CMK (cell line): ENCODE measurements at regions not wholly inside any gene's neighbourhood (a gene's known extent, or its start where the extent isn't known, plus 50 kb on each side); places are given as distances from the start of the nearest gene placed in this dataset.

Experiments used
- DNase-seq: peaks from one replicate; pipeline ENCODE4 v3.0.0-alpha.2; 2010; ENCODE audit warnings: low read depth

- no peak for DNase-seq
These were observed 125.2 kb upstream of the STEAP4 start for GRCh38 chr7:88431882-88432281.

- no peak for DNase-seq
These were observed 122.7 kb upstream of the STEAP4 start for GRCh38 chr7:88429382-88429781.

GRCh38 chr7:88402529-88402928 lies 95.8 kb upstream of the STEAP4 start:
- no peak for DNase-seq

GRCh38 chr7:88401009-88401623 lies 94.4 kb upstream of the STEAP4 start:
- no peak for DNase-seq

GRCh38 chr7:88399696-88400240 lies 93.1 kb upstream of the STEAP4 start:
- no peak for DNase-seq

GRCh38 chr7:88399036-88399435 lies 92.3 kb upstream of the STEAP4 start:
- no peak for DNase-seq

- DNase-seq, result no peak
These were observed 91.8 kb upstream of the STEAP4 start for GRCh38 chr7:88398459-88398858.

- DNase-seq, result no peak
These were observed 90.2 kb upstream of the STEAP4 start for GRCh38 chr7:88396948-88397322.

- no peak for DNase-seq
These were observed 89.7 kb upstream of the STEAP4 start for GRCh38 chr7:88396295-88396947.

GRCh38 chr7:88395715-88396114 lies 89.0 kb upstream of the STEAP4 start:
- DNase-seq, result no peak

- DNase-seq, result no peak
These were observed 84.6 kb upstream of the STEAP4 start for GRCh38 chr7:88391247-88391646.

- DNase-seq, result no peak
These were observed 80.7 kb upstream of the STEAP4 start for GRCh38 chr7:88387368-88387767.

- no peak for DNase-seq
These were observed 80.0 kb upstream of the STEAP4 start for GRCh38 chr7:88386665-88387156.

GRCh38 chr7:88377434-88377833 lies 70.7 kb upstream of the STEAP4 start:
- no peak for DNase-seq

GRCh38 chr7:88368686-88369085 lies 62.0 kb upstream of the STEAP4 start:
- no peak for DNase-seq

GRCh38 chr7:88366845-88367244 lies 60.2 kb upstream of the STEAP4 start:
- DNase-seq, result no peak

- DNase-seq, result no peak
These were observed 57.2 kb upstream of the STEAP4 start for GRCh38 chr7:88363869-88364268.

GRCh38 chr7:88363249-88363648 lies 56.6 kb upstream of the STEAP4 start:
- DNase-seq, result no peak

- no peak for DNase-seq
These were observed 54.7 kb upstream of the STEAP4 start for GRCh38 chr7:88361357-88361756.

GRCh38 chr7:88358881-88359280 lies 52.2 kb upstream of the STEAP4 start:
- DNase-seq, result no peak

GRCh38 chr7:88358526-88358838 lies 51.8 kb upstream of the STEAP4 start:
- no peak for DNase-seq

- no peak for DNase-seq
These were observed 51.3 kb upstream of the STEAP4 start for GRCh38 chr7:88357781-88358525.

- no peak for DNase-seq
These were observed 50.6 kb upstream of the STEAP4 start for GRCh38 chr7:88357294-88357693.
